Esophagus squamous epithelium (tissue), 5 donors: ENCODE measurements at regions not wholly inside any gene's neighbourhood (a gene's known extent, or its start where the extent isn't known, plus 50 kb on each side); places are given as distances from the start of the nearest gene placed in this dataset.

Source experiments
- DNase-seq: peaks from one replicate; lab custom pipeline; 2025; lab: John Stamatoyannopoulos, UW
- H3K27ac ChIP-seq, 4 donors: fragments of 200-600 bp; sonication (generic); one replicate each; pipeline ENCODE4 v1.5.1; 2016 to 2019; ENCODE audit warnings: mild to moderate bottlenecking in 1 of 4
- H3K27me3 ChIP-seq, 4 donors: fragments of 200-600 bp; sonication (generic); 1 replicate in 3 of 4; 2 replicates in 1 of 4; pipeline versions ENCODE4 v1.5.1 to v1.6.0; 2017 to 2021; ENCODE audit warnings: antibody characterized with exemption in 1 of 4
- H3K36me3 ChIP-seq, 3 donors: fragments of 200-600 bp; sonication (generic); one replicate each; pipeline ENCODE4 v1.5.1; 2016 to 2019
- H3K4me1 ChIP-seq, 3 donors: fragments of 200-600 bp; sonication (generic); one replicate each; pipeline ENCODE4 v1.5.1; 2017 to 2019
- H3K4me3 ChIP-seq, 4 donors: fragments of 200-600 bp; sonication (generic); 1 replicate in 3 of 4; 2 replicates in 1 of 4; pipeline ENCODE4 v1.5.1; 2016 to 2019; ENCODE audit warnings: mild to moderate bottlenecking in 2 of 4, moderate library complexity in 1 of 4
- H3K9me3 ChIP-seq, 3 donors: fragments of 200-600 bp; sonication (generic); one replicate each; pipeline ENCODE4 v1.5.1; 2016 to 2019
- POLR2A ChIP-seq, 4 donors: fragments of 450-650 bp; IDR thresholded peaks; one replicate each; pipeline ENCODE4 v1.6.1; 2017; ENCODE audit warnings: antibody characterized with exemption in 4 of 4, mild to moderate bottlenecking in 4 of 4, moderate library complexity in 3 of 4
- WGBS, 2 donors: methylation state at CpG; one replicate each; pipeline ENCODE4 v1.1.5; 2018; 5-methylcytosine and 5-hydroxymethylcytosine counted together
- intact Hi-C: fragments of 100-400 bp; cut with DNase I; formaldehyde crosslinking; loops from one replicate; pipeline ENCODE4 v1.15.0; 2022
- TF ChIP-seq, protein P1 (sequence below), 6 experiments: fragments of 450-650 bp in 4 of 6; fragments of 200-600 bp in 2 of 6; sonication (generic) in 2 of 6; IDR thresholded peaks; one replicate each; pipeline ENCODE4 v1.5.1; 2016 to 2019; ENCODE audit warnings: antibody characterized with exemption in 6 of 6, mild to moderate bottlenecking in 4 of 6, moderate library complexity in 4 of 6
- donor health status: DM: yes; HTN: yes; CAD: no.

DNA sequence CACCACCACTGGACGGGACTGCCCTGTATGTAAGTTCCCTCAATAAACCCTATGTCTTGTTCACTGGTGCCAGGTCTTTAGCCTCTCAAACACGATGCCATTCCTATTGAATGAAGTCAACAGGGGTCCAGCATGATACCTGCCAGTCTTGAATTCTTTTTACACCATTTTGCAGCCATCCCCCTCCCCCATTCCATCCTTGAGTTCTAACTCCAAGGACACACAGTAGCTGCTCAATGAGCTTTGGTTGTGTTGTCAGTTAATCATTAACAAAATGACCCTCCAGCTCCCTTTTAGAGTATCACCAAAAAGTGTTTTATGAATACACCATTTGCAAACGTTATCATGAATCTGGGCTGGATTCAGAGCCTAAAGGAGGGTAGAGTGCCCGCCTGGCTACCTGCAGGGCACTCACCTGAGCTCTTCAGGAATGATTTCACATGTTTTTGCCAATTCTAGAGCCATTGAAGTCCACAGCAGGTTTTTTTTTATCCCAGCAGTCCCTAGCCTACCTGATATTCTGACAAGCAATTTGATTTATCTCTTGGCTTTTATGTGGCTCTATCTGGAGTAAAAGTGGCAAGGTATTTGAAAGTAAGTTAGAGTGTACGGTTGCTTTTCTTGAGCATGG is 271.8 kb downstream of the SMARCA2 start:
- intact Hi-C loops, result no loop called here
- no peak for DNase-seq
- Histone ChIP-seq H3K27me3 (no peaks in the 10 kb centered on the region), H3K4me1 (peaks cover 0 to 46% (median 0%) of the 10 kb centered on the region in 3 donors), H3K9me3 (no peaks in the 10 kb centered on the region), H3K27ac (no peak overlapping the region), H3K4me3 (no peak overlapping the region), H3K36me3 (no peaks in the 10 kb centered on the region)
- 75 to 79% methylated on average over 5 of the region's 5 CpGs for WGBS, 2 donors
- TF ChIP-seq, protein P1, sequence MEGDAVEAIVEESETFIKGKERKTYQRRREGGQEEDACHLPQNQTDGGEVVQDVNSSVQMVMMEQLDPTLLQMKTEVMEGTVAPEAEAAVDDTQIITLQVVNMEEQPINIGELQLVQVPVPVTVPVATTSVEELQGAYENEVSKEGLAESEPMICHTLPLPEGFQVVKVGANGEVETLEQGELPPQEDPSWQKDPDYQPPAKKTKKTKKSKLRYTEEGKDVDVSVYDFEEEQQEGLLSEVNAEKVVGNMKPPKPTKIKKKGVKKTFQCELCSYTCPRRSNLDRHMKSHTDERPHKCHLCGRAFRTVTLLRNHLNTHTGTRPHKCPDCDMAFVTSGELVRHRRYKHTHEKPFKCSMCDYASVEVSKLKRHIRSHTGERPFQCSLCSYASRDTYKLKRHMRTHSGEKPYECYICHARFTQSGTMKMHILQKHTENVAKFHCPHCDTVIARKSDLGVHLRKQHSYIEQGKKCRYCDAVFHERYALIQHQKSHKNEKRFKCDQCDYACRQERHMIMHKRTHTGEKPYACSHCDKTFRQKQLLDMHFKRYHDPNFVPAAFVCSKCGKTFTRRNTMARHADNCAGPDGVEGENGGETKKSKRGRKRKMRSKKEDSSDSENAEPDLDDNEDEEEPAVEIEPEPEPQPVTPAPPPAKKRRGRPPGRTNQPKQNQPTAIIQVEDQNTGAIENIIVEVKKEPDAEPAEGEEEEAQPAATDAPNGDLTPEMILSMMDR (IDR thresholded peaks at IDR 0.05), result no peak
- no peak for TF ChIP-seq POLR2A (IDR thresholded peaks at IDR 0.05)

DNA sequence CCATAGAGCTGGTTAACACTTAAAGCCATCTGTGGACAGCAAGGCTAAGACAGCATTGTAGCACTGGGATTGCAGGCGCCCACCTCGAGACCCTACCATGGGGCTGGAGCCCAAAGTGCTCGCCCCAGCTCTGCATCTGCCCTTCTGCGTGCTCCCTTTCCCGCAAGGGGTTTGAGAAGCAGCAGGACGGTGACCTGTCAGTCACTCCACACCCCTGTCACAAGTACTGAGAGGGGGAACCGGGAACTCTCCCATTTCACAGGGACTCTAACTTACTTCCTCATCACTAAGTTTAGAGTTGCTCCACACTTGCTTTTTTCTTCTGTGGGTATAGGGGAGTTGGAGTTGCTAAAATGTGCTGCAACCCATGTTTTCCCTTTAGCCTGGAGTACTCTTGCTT is 273.2 kb downstream of the SMARCA2 start:
- Histone ChIP-seq H3K27ac (no peak overlapping the region), H3K4me3 (no peak overlapping the region), H3K36me3 (no peaks in the 10 kb centered on the region), H3K9me3 (no peaks in the 10 kb centered on the region), H3K27me3 (no peaks in the 10 kb centered on the region), H3K4me1 (peaks cover 0 to 56% (median 0%) of the 10 kb centered on the region in 3 donors)
- no peak for DNase-seq
- TF ChIP-seq, protein P1 (IDR thresholded peaks at IDR 0.05), result no peak
- no peak for TF ChIP-seq POLR2A (IDR thresholded peaks at IDR 0.05)
- 91% methylated on average over 2 to 6 of the region's 7 CpGs for WGBS, 2 donors
- intact Hi-C loops, result no loop called here

DNA sequence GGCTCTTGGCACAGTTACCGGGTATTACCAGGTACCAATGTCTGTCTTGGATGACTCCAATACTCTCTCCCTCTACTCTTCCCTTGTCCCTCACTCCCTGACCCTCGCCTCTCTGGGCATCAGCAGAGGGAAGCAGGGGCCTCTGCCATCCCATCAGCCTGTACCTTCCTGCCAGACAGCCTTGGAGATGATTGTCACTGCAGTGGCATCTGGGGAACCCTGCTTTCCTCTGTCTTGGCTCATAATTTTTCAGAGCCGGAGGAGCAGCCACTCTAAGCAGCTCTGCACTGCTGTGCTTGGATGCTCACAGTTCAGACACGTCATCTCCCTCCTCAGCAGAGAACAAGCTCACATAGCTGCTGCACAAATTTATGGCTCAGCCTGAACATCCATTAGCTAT is 274.1 kb downstream of the SMARCA2 start:
- H3K27ac ChIP-seq, result no peak overlapping the region
- no peak for DNase-seq
- peaks cover 0 to 56% (median 0%) of the 10 kb centered on the region in 3 donors for H3K4me1 ChIP-seq
- WGBS, 2 donors, result 75 to 87% methylated on average over 4 of the region's 4 CpGs
- TF ChIP-seq, protein P1 (IDR thresholded peaks at IDR 0.05), result no peak
- no peak for TF ChIP-seq POLR2A (IDR thresholded peaks at IDR 0.05)
- intact Hi-C loops, result no loop called here
- no peaks in the 10 kb centered on the region for H3K36me3 ChIP-seq
- H3K9me3 ChIP-seq, result no peaks in the 10 kb centered on the region
- H3K4me3 ChIP-seq, result no peak overlapping the region
- no peaks in the 10 kb centered on the region for H3K27me3 ChIP-seq

DNA sequence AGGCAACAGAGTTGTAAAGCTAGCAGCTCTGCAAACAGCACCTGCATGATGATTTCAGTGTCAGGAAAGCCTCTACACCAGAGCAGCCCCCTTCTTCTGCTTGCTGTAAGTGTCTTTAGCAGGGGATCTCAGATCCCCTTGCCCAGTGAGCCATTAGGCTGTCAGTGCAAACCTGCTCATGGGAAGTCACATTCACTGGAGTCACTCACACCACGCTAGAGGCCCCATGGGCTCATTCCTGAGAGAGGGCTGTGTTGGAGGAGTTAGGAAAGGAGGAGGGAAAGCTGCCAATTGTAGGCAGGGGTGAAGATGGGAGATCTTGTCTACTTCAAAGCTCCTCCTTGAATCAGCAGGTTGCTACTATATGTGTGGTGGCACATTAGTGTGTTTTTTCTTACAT is 275.2 kb downstream of the SMARCA2 start:
- Histone ChIP-seq H3K36me3 (no peaks in the 10 kb centered on the region), H3K4me1 (peaks cover 0 to 45% (median 0%) of the 10 kb centered on the region in 3 donors), H3K27ac (no peak overlapping the region), H3K9me3 (no peaks in the 10 kb centered on the region), H3K4me3 (no peak overlapping the region), H3K27me3 (no peaks in the 10 kb centered on the region)
- no peak for DNase-seq
- TF ChIP-seq, protein P1 (IDR thresholded peaks at IDR 0.05), result no peak
- no peak for TF ChIP-seq POLR2A (IDR thresholded peaks at IDR 0.05)
- 86 to 100% methylated on average over 1 of the region's 1 CpG for WGBS, 2 donors
- intact Hi-C loops, result no loop called here

DNA sequence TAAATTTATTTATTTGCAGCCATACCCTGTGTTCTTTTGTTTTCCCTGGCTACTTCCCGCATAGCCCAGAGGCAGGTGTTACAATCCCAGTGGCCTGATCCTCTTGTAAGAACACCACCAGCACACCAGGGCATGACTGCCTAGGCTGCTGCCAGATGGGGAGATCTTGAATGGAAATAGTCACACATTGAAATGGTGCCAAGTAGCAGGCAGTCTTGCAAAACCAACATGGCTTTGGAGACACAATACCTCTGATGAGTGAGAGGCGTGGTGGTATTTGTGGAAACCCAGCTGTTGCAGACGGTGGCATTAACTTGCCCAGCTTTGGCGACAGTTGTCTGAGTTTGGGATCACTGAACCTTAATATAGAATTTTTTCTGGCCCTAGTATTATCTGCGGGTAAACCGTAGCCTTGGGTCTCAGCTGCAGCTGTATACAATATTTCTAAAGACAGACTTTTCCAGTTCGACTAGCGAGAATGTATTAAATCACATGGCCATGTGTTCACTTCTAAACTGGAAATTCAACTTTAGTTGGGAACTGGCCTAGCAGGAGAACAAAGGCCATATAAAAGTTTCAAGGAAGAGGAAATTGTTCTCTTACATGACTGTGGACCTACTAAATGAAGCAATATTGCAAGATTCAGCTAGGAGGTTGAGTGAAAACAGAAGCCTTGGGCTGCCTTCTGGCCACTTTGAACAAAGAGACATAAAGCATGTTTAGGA is 277.0 kb downstream of the SMARCA2 start:
- H3K4me3 ChIP-seq, result no peak overlapping the region
- no peaks in the 10 kb centered on the region for H3K9me3 ChIP-seq
- peaks cover 0 to 31% (median 0%) of the 10 kb centered on the region in 3 donors for H3K4me1 ChIP-seq
- intact Hi-C loops, result no loop called here
- no peaks in the 10 kb centered on the region for H3K27me3 ChIP-seq
- no peak for DNase-seq
- H3K27ac ChIP-seq, result peak overlapping the region; percentile 68 to 85 (median 80)
- WGBS, 2 donors, result 37 to 45% methylated on average over 3 to 8 of the region's 8 CpGs
- TF ChIP-seq, protein P1 (IDR thresholded peaks at IDR 0.05), result peak in 4 of 6 experiments; percentile 12 to 44 (median 26)
- no peak for TF ChIP-seq POLR2A (IDR thresholded peaks at IDR 0.05)
- H3K36me3 ChIP-seq, result no peaks in the 10 kb centered on the region
